HFF-Myc (cell line): ENCODE measurements at regions not wholly inside any gene's neighbourhood (a gene's known extent, or its start where the extent isn't known, plus 50 kb on each side); places are given as distances from the start of the nearest gene placed in this dataset.

Experiments
- DNase-seq: peaks from one replicate; pipeline ENCODE4 v3.0.0-alpha.2; 2011; ENCODE audit warnings: low read depth; ENCODE audit errors: extremely low read depth
- H3K4me3 ChIP-seq: replicated peaks from 2 replicates; pipeline ENCODE4 v1.5.1; 2011; ENCODE audit warnings: low read depth, mild to moderate bottlenecking, control low read depth, low read length
- TF ChIP-seq, protein P1 (sequence below): IDR thresholded peaks from 2 replicates; pipeline ENCODE4 v1.5.1; 2012; ENCODE audit warnings: mild to moderate bottlenecking, low read depth, low read length, control low read depth; ENCODE audit errors: missing control alignments

DNA sequence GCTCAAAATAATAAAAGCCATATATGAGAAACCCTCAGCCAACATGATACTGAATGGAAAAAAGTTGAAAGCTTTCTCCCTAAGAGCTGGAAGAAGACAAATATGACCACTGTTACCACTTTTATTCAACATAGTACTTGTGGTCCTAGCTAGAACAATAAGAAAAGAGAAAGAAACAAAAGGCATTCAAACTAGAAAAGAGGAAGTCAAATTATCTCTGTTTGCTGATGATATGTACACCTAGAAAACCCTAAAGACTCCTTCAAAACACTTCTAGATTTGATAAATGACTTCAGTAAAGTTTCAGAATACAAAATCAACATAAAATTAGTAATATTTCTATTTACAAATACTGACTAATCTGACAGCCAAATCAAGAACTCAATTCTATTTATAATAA is 328.8 kb upstream of the GCFC2 start:
- TF ChIP-seq, protein P1, sequence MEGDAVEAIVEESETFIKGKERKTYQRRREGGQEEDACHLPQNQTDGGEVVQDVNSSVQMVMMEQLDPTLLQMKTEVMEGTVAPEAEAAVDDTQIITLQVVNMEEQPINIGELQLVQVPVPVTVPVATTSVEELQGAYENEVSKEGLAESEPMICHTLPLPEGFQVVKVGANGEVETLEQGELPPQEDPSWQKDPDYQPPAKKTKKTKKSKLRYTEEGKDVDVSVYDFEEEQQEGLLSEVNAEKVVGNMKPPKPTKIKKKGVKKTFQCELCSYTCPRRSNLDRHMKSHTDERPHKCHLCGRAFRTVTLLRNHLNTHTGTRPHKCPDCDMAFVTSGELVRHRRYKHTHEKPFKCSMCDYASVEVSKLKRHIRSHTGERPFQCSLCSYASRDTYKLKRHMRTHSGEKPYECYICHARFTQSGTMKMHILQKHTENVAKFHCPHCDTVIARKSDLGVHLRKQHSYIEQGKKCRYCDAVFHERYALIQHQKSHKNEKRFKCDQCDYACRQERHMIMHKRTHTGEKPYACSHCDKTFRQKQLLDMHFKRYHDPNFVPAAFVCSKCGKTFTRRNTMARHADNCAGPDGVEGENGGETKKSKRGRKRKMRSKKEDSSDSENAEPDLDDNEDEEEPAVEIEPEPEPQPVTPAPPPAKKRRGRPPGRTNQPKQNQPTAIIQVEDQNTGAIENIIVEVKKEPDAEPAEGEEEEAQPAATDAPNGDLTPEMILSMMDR = no peak
- DNase-seq = no peak
- H3K4me3 ChIP-seq = no peak overlapping the region

DNA sequence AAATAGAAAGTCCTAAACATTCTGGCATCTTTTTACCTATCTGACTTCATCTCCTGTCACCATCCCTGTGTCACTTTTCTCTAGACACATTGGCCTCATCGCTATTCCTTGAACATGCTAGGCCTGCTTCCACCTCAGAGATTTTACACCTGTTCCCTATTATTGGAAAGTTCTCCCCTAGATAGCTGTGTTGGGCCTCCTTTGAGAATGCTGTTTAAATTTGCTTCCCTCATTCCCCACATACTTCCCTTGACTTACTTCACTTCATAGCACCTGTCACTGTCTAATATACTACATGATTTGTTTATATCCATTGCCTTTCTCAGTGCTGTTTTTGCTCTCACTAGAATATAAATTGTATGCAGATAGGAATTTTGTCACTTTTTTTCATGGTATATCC is 317.0 kb upstream of the GCFC2 start:
- no peak for DNase-seq
- TF ChIP-seq, protein P1 = no peak
- H3K4me3 ChIP-seq = no peak overlapping the region

DNA sequence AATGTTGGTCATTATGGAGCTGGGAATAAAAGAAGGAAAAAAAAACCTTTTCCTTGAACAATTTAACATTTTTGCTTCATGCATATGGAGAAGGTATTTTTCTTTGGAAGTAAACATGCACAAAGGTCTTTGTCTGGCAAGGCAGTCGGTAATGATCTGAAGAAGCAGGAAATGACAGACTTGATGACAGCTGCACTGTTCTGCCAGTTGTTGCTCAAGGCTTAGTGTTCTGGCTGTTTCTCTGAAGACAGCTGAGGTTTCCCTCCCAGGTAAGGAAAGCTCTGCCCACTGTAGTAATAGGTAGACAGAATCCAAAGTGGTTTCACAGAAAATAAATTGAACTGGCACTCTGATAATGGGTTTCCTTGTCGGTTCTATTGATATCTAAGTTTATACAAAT is 308.4 kb upstream of the GCFC2 start:
- no peak for DNase-seq
- TF ChIP-seq, protein P1 = no peak
- H3K4me3 ChIP-seq = no peak overlapping the region

DNA sequence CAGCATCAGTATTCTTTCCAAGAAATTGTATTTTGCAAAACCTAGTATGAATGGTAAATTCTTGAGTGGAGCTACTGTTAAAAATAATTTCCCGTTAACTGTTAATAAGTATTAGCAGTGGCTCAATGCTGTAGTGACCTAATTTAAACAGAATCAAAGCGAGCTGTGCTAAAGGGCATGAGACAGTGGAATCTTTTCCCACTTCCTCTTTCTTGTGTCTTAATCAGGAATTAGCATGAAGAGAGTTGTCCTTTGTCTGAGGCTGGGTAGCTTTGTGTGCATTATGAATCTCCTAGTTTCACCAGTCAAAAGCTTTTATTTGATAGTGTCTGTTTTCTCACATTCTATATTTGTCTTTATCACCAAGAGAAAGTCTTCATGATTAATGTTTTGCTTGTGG is 298.8 kb upstream of the GCFC2 start:
- no peak for DNase-seq
- H3K4me3 ChIP-seq = no peak overlapping the region
- TF ChIP-seq, protein P1 = no peak

DNA sequence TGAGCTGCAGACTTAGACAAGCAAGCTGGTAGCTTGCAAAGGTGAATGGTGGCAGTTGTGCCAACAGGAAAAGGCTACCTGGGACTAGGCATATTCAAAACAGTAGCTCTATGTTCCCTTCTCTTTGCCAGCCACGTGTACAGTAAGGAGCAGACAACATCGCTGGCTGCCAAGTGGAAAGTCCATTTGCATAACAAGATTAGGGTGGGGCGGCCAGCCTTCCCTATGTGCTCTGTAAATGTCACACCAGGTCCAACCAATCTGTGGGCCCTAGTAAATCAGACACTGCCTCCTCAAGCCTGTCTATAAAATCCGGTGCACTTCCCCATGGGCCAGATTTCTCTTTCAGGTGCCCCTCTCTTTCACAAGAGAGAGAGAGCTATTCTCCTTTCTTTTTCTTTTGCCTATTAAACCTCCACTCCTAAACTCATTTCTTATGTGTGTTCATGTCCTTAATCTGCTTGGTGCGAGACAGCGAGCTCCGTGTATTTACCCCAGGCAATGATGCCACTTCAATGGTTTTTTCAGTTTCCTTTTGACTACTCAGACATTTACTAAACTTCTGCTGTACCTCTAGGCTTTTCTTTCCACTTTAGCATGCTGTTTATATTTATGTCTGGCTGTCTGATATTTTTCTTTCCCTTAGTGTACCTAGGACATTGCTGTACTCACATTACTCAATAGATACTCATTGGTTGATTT is 297.4 kb upstream of the GCFC2 start:
- DNase-seq = no peak
- TF ChIP-seq, protein P1 = no peak

DNA sequence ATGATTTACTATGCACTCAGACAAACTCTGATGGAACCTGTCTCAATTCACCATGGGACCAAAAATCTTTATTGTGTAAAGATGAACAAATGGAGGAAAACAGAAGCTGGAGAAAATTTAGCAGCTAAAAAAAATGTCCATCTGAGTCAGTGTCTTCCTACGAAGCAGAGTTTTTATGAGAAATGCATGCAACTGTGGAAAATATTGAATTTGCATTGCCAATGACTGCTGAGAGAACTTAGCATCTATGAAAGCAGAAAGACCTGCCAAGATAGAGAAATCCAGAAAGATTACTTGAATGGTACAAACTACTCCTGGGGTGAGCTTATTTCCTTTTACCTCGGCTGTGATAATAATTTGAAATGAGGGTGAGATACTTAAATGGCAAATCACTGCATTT is 289.7 kb upstream of the GCFC2 start:
- TF ChIP-seq, protein P1 = no peak
- no peak overlapping the region for H3K4me3 ChIP-seq
- DNase-seq = no peak

More for the DNA sequence above, 297.4 kb upstream of the GCFC2 start:
- H3K4me3 ChIP-seq = no peak overlapping the region

DNA sequence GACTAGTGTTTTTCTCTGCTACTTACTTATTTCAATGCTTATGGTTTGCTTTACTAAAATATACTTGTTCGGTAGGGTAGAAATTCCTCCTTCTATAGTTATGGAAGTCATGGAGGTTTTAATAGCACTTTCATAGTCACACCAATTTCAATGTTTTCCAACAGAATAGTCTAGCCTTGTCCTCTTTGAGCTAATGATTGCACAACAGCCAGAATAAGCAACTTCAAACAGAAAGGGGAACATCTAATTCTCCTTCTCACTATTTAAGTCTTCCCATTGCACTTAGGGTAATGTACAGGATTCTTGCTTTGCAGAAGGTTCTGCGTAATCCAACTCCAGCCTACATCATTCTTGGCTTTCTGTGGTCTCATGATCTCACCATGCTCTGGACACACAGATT is 287.7 kb upstream of the GCFC2 start:
- no peak overlapping the region for H3K4me3 ChIP-seq
- TF ChIP-seq, protein P1 = no peak
- DNase-seq = no peak
